ENCODE measurements at regions not wholly inside any gene's neighbourhood (a gene's known extent, or its start where the extent isn't known, plus 50 kb on each side); places are given as distances from the start of the nearest gene placed in this dataset.
"Not testable (repeated sequence)": the region's sequence is repeated elsewhere in the genome, so short reads cannot be mapped to it uniquely, and the experiment has no call there.

GRCh38 chr2:129492548-129492947, 486.9 kb upstream of the RAB6C start:
- H3K4me3 ChIP-seq (ENCODE audit: low read depth, poor library complexity, severe bottlenecking) = no peak overlapping the region
- intact Hi-C loops (cut with DNase I; ENCODE audit: low total_unique reads) = no loop called here
- no peak for DNase-seq (ENCODE audit: low spot score in 2 of 2)
- TF ChIP-seq CTCF (IDR thresholded peaks at IDR 0.05) (no peak), POLR2A (IDR thresholded peaks at IDR 0.05) (no peak)
- WGBS, 2 donors = 48 to 54% methylated on average over 4 of the region's 4 CpGs

- intact Hi-C loops (cut with DNase I; ENCODE audit: low total_unique reads) = no loop called here
- TF ChIP-seq CTCF (IDR thresholded peaks at IDR 0.05) (no peak), POLR2A (IDR thresholded peaks at IDR 0.05) (no peak)
- 14 to 17% methylated on average over 2 of the region's 2 CpGs for WGBS, 2 donors
- DNase-seq (ENCODE audit: low spot score in 2 of 2) = no peak
- H3K4me3 ChIP-seq (ENCODE audit: low read depth, poor library complexity, severe bottlenecking) = no peak overlapping the region
Measured at GRCh38 chr2:129499747-129500146, 479.7 kb upstream of the RAB6C start.

GRCh38 chr2:129502781-129503180, 476.7 kb upstream of the RAB6C start:
- no peak overlapping the region for H3K4me3 ChIP-seq (ENCODE audit: low read depth, poor library complexity, severe bottlenecking)
- no peak for DNase-seq (ENCODE audit: low spot score in 2 of 2)
- WGBS, 2 donors = 25 to 37% methylated on average over 4 of the region's 4 CpGs
- intact Hi-C loops (cut with DNase I; ENCODE audit: low total_unique reads) = no loop called here
- no peak for TF ChIP-seq POLR2A (IDR thresholded peaks at IDR 0.05)
- no peak for TF ChIP-seq CTCF (IDR thresholded peaks at IDR 0.05)

DNA sequence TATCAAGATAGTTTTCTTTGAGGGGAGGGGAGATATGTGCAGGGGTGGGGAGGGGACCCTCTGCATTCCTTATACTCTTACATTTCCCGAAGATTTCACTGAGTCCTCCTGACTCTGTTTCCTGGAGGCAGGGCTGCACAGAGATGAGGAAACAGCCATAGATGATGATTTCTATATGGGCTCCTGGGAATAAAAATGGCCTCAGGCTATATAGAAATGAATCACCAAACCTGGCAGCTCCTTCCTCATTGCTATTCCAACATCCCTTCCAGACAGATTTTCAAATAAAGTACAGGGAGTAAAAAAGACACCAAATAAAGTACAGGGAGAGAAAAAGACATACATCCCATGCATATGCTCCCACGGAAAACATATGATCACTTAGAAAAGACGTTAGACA, 474.8 kb upstream of the RAB6C start:
- no peak overlapping the region for H3K4me3 ChIP-seq (ENCODE audit: low read depth, poor library complexity, severe bottlenecking)
- TF ChIP-seq CTCF (IDR thresholded peaks at IDR 0.05) (no peak), POLR2A (IDR thresholded peaks at IDR 0.05) (no peak)
- no peak for DNase-seq (ENCODE audit: low spot score in 2 of 2)
- intact Hi-C loops (cut with DNase I; ENCODE audit: low total_unique reads) = no loop called here
- 53 to 57% methylated on average over 3 of the region's 3 CpGs for WGBS, 2 donors

DNA sequence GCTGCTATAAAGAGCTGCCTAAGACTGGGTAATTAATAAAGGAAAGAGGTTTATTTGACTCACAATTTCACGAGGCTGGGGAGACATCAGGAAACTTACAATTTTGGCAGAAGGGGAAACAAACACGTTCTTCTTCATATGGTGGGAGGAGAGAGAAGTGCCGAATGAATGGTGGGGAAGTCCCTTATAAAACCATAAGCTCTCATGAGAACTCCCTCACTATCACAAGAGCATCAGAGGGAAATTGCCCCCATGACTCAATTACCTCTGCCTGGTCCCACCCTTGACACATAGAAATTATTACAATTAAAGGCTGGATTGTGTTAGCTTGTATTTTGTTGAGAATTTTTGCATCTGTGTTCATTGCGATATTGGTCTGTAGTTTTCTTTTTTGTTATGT, 460.5 kb upstream of the RAB6C start:
- TF ChIP-seq POLR2A (IDR thresholded peaks at IDR 0.05) = no peak
- TF ChIP-seq CTCF (IDR thresholded peaks at IDR 0.05) = no peak
- H3K4me3 ChIP-seq (ENCODE audit: low read depth, poor library complexity, severe bottlenecking) = no peak overlapping the region
- WGBS, 2 donors = 45 to 51% methylated on average over 4 of the region's 4 CpGs
- intact Hi-C loops (cut with DNase I; ENCODE audit: low total_unique reads) = no loop called here
- no peak for DNase-seq (ENCODE audit: low spot score in 2 of 2)

- intact Hi-C loops (cut with DNase I; ENCODE audit: low total_unique reads); DNase-seq (ENCODE audit: low spot score in 2 of 2); H3K4me3 ChIP-seq (ENCODE audit: low read depth, poor library complexity, severe bottlenecking): not testable (repeated sequence)
- 87 to 93% methylated on average over 7 to 9 of the region's 9 CpGs for WGBS, 2 donors
Measured at GRCh38 chr2:129532158-129532557, 447.3 kb upstream of the RAB6C start.

Data from lower leg skin (tissue), 4 donors.